ENCODE measurements at regions not wholly inside any gene's neighbourhood (a gene's known extent, or its start where the extent isn't known, plus 50 kb on each side); places are given as distances from the start of the nearest gene placed in this dataset.

DNA sequence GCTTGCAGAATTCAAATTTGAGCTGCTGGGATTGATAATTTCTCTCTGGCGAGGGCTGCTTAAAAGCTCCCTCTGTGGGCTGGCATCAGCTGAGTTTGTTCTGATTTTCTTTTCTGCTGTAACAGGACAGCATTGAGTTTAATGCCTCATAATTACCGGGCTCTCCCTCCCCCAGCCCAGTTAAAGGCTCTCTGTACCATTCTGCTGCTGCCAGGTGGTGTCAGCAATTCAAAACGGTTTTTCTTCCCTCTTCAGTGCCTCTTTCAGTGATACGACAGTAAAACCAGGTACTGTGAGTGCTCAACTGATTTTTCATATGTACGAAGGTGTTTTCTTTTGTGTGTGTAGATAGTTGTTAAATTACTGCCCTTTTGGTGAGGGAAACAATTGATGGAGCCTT is 509.3 kb upstream of the CTNND2 start:
- Histone ChIP-seq H4K5ac (ENCODE audit: insufficient read length, low read depth, low read length) (no peak overlapping the region), H3T11ph (ENCODE audit: low read length) (no peak overlapping the region), H2AFZ (ENCODE audit: low read length) (no peak overlapping the region), H2AK5ac (ENCODE audit: insufficient read length, low read length) (no peak overlapping the region), H3K14ac (ENCODE audit: insufficient read depth, low read length) (no peak overlapping the region), H3K23ac (ENCODE audit: insufficient read length, low read depth, low read length) (no peak overlapping the region), H3K79me1 (ENCODE audit: insufficient read depth, low read depth, low read length, poor library complexity, severe bottlenecking) (no peaks in the 10 kb centered on the region), H2BK15ac (ENCODE audit: low read depth, low read length) (no peak overlapping the region), H3K79me2 (ENCODE audit: insufficient read depth, low read length) (no peaks in the 10 kb centered on the region), H2BK12ac (ENCODE audit: insufficient read length, low read depth, low read length) (no peak overlapping the region), H2BK20ac (ENCODE audit: low read depth, low read length, poor library complexity, severe bottlenecking) (peak overlapping the region; percentile 64), H4K20me1 (ENCODE audit: control insufficient read depth, insufficient read depth, insufficient read length) (no peaks in the 10 kb centered on the region), H3K4ac (ENCODE audit: low read depth, low read length) (no peak overlapping the region), H3K9me3 (ENCODE audit: control insufficient read depth, low read depth, low read length) (no peaks in the 10 kb centered on the region), H3K27me3 (ENCODE audit: insufficient read depth, low read length) (no peaks in the 10 kb centered on the region), H3K9ac (ENCODE audit: extremely low read depth, insufficient read length, low read length) (no peak overlapping the region), H4K8ac (replicated peaks; ENCODE audit: insufficient read length, low read depth, low read length) (no peak overlapping the region), H2BK120ac (ENCODE audit: low read depth, low read length, poor library complexity, severe bottlenecking) (no peak overlapping the region), H4K91ac (ENCODE audit: insufficient read length, low read depth, low read length) (no peak overlapping the region), H3K27ac (ENCODE audit: insufficient read length, low read depth, low read length) (no peak overlapping the region), H3K4me1 (ENCODE audit: insufficient read depth, low read length) (peaks cover 11% of the 10 kb centered on the region; the same call in 1 of the 2 replicates), H3K56ac (ENCODE audit: insufficient read length, low read depth, low read length) (no peak overlapping the region), H3K4me2 (ENCODE audit: insufficient read depth, insufficient read length, low read length) (no peak overlapping the region), H3K18ac (ENCODE audit: insufficient read length, low read depth, low read length) (no peak overlapping the region), H3K23me2 (ENCODE audit: insufficient read length, low read depth, low read length, poor library complexity, severe bottlenecking) (no peaks in the 10 kb centered on the region), H2BK5ac (ENCODE audit: insufficient read length, low read length) (no peak overlapping the region)
- Mint-ChIP-seq H3K36me3 (ENCODE audit: insufficient read depth in 1 of 3, low read depth in 3 of 3) (peaks cover 0 to 4% (median 0%) of the 10 kb centered on the region in 3 experiments; a peak in 1 of 7 replicates), H3K27me3 (ENCODE audit: low read depth) (no peaks in the 10 kb centered on the region), H3K4me3 (no peak overlapping the region), H3K27ac (0 out of 7 replicates have a peak overlapping the region, but pooled peaks of 1 of the 3 experiments have one; percentile 8), H3K9me3 (0 out of 5 replicates have a peak, but pooled peaks cover 0 to 3% of the 10 kb centered on the region in 2 experiments), H3K4me1 (peaks cover 15 to 24% of the 10 kb centered on the region in 2 experiments)
- DNase-seq: no peak
- TF ChIP-seq, protein P1, sequence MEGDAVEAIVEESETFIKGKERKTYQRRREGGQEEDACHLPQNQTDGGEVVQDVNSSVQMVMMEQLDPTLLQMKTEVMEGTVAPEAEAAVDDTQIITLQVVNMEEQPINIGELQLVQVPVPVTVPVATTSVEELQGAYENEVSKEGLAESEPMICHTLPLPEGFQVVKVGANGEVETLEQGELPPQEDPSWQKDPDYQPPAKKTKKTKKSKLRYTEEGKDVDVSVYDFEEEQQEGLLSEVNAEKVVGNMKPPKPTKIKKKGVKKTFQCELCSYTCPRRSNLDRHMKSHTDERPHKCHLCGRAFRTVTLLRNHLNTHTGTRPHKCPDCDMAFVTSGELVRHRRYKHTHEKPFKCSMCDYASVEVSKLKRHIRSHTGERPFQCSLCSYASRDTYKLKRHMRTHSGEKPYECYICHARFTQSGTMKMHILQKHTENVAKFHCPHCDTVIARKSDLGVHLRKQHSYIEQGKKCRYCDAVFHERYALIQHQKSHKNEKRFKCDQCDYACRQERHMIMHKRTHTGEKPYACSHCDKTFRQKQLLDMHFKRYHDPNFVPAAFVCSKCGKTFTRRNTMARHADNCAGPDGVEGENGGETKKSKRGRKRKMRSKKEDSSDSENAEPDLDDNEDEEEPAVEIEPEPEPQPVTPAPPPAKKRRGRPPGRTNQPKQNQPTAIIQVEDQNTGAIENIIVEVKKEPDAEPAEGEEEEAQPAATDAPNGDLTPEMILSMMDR (conservative IDR thresholded peaks at IDR 0.05): no peak
- no CpG with 5 or more reads among the region's 5 CpGs for WGBS (ENCODE audit: extremely low coverage, insufficient read length, low lambda C conversion rate)
